GM18868 (cell line): ENCODE measurements at regions not wholly inside any gene's neighbourhood (a gene's known extent, or its start where the extent isn't known, plus 50 kb on each side); places are given as distances from the start of the nearest gene placed in this dataset.
"Not testable (repeated sequence)": the region's sequence is repeated elsewhere in the genome, so short reads cannot be mapped to it uniquely, and the experiment has no call there.

Experiments used
- ATAC-seq: cut with Tn5 transposase; IDR thresholded peaks from one replicate; pipeline ENCODE4 v1.9.1; 2021; ENCODE audit warnings: mild to moderate bottlenecking, moderate library complexity; ENCODE audit not compliant: unreplicated experiment

DNA sequence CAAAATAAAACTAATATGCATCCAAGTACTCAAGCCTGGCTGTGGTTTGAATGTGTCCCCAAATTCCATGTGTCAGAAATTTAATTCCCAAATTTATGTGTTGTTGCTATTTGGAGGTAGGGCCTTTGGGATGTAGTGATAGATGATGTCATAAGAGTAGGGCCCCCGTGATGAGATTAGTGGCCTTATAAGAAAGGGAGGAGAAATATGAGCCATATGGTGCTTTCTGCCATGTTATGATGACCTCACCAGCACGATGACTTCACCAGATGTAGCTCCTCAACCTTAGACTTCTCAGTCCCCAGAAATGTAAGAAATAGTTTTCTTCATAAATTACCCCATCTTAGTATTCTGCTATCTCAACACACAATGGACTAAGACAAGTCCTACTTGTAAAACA, 2264.0 kb downstream of the ARAP2 start:
- no peak for ATAC-seq

DNA sequence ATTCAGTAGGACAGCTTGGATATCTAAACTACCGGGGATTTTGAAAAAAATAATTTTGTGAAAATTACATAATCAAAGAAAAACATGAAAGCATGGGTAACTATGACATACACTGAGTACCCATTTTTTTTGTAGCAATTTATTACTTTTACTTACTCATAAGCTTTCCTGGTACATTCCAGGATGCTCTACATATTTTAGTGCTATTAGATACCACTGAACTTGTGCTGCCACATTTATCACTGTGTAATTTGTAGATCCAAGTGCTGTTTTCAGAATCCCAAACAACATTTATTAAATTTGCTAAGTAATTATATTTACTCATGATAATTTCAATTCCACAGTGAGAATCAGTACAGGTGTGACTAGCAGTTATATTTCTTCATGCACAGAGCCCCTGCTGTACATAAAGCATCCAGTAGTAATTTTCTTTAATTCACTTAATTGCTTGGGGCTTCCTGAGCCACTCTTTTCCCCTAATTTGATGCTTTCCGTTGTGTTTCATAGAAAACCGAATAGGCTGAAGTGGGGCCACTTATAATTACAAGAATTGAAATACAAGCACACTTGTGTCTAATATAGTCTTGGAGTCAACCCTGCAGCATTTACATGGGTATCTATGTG, 2254.4 kb downstream of the ARAP2 start:
- ATAC-seq: no peak

DNA sequence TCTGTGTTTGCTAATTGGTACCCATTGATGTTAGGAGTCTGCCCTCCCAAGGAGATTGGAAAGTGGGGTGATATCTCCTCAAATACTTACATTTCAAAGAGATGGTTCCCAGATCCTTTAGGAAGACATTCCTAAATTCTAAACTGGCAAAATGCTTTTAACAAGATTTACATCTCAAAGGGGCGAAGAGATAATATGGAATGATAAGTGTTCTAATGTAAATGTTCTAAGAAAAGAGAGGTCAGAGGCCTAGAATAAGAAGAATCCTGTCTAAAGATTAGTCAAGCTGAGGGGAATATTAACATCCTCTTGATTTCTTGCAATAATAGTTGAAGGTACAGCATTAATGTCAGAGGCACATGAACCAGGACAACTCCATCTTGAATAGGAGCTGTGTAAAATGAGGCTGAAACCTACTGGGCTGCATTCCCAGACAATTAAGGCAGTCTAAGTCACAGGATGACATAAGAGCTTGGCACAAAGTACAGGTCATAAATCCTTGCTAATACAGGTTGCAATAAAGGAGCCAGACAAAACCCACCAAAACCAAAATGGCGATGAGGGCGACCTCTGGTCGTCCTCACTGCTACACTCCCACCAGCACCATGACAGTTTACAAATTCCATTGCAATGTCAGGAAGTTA, 2248.1 kb downstream of the ARAP2 start:
- ATAC-seq: no peak

DNA sequence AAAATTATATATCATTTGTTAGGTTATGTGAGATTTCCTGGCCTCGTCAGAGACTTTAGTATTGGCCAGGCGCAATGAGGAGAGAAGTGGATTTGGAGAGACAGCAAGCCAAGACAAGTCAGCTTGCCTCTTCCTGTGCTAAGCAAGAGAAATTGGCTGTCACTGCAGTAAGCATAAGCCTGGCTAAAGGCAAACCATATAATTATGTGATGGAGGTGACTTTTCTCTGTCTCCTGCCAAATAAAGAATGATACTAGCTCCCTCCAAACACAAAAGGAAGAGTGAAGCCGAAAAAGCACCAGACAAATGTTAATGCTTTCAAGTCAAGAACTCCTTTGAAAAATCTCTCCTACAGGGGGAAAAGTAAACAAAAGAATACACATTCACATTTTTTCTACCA, 2246.0 kb downstream of the ARAP2 start:
- ATAC-seq: no peak

DNA sequence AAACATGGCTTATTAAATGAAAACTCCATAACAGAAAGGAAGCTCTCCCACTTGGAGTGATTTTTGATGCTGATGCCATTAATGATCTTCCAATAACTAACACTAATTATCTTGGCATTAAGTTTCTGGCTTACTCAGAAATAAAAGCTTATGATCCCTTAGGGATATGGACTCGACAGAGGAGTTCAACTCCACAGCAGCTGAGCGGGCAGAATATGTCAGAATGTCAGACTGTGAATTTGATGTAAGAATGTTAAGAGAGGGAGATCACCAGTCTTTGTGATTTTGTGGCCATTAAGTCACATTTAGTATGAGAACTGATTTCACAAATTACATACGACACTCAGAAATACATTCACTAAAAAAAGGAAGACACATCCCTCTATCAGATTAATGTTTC, 2244.0 kb downstream of the ARAP2 start:
- no peak for ATAC-seq

DNA sequence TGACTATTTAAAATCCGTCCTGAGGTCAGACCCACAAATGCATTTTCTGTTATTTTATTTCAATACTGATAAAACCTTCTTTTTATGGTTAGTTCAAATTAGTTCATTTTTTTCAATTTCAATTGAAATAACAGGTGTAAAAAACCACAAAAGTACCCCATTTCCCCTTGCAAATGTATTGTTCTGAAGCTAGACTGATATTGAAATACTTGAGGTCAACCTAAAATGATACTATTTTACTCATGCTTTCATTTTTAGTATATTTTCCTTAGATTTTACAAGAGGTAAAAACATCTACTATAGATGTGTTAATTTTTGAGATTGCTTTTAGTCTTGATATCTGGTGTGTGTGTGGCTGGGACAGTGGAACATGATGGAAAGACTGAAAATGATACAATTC, 2237.8 kb downstream of the ARAP2 start:
- not testable (repeated sequence) for ATAC-seq

DNA sequence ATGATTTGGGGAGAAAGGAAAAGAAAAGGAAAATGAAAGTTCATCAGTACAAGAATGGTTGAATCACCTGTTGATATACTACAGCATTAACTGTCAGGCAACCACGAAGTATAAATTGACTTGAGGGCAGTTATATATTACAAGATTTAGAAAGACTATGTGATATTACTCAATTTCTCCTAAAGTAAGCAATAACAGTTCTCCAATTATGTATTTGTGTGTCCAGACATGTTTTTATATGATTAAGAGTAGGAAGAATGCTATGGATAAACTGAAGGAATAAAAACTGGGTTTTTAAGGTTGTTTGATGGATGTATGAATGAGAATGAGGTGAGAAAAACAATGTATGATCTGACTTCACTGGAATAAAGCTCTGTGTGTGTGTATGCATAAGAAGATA, 2234.4 kb downstream of the ARAP2 start:
- ATAC-seq: no peak

DNA sequence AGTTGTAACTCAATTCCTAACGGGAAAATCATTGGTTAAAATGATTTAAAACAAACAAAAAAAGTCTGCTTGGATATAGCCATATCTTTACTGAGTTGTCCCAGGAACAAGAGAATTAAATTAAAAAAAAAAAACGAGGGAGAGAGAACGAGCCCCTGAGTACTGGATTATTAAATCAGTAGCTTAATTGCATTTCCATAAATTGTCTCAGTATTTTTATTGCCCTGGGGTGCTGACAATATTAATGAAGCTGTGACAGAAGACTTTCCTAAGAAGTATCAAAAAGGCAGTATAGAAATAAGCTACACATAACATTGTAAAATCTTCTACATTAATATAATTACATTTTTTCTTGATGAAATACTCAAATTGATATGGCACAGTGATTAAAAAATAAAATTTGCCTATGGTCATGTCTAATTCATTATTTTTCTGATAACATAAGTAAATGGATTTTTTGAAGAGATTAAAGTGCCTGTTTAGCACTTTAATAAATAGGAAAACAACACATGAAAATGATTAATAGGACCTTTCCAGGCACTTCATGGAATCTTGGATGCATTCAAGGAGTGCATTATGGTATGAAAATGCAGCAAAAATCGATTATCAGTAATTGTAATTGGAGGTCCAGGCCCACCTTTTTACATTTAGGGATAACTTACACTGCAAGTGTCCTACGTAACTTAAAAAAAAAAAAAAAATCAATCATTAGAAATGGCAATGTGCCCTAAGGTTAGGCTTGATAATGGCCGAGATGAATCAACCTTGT, 2233.4 kb downstream of the ARAP2 start:
- ATAC-seq: no peak

DNA sequence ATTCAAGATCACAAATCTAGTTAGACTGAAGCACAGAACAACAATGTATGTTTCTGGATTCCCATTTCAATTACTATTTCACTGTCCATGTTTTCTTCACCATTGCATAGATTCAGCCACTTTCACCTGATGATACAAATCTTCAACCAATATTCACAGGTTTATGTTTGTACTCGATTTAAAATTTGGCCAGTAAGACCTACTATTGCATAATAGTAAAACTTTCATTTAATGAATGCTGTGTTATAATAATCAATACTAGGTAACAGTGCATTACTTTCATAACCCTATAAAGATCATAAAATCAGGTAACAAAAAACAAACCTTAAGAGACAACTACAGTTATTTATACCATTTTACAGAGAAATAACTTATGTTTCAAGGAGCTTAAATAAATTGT, 2209.1 kb downstream of the ARAP2 start:
- no peak for ATAC-seq

DNA sequence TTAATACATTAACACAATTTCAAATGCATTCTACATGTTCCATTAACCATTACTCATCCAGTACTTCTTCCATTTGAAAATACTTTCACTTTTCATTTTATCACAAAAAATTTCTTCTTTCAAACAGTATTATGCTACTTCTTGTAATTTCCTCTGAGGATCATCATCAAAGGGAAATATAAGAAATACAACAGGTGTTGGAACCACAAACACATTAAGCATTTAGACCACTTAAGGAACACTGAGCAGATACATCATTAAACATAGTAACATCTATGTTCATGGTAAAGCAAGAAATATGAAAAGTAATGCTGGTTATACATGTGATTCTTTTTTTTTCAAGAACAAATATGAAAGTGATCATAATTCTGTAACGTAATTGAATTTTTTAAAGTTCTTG, 2207.0 kb downstream of the ARAP2 start:
- ATAC-seq: no peak

DNA sequence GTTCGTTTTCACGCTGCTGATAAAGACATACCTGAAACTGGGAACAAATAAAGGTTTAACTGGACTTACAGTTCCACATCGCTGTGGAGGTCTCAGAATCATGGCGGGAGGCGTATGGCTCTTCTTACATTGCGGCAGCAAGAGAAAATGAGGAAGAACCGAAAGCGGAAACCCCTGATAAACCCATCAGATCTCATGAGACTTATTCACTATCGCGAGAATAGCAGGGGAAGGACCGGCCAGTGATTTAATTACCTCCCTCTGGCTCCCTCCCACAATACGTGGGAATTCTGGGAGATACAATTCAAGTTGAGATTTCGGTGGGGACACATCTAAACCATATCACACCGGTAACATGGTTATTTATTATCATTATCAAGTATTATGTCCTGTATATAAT, 2204.5 kb downstream of the ARAP2 start:
- no peak for ATAC-seq

DNA sequence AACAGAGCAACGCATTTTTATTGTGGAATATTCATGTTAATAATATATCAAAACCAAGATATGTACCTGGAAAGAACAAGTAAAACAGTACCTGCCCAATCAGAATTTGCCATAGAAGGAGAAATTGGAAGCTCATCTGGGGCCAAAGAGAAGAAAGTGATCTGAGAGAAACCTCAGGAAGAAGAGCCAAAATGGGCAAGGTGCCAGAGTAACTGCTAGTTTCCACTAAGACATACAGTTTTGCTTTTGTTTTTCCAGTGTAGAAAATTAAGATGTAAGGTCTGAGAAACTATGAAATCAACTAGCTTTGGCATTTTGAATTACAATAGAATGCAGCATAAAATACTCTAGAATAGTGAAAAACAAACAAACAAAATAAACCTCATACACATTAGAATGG, 2201.2 kb downstream of the ARAP2 start:
- ATAC-seq: no peak

DNA sequence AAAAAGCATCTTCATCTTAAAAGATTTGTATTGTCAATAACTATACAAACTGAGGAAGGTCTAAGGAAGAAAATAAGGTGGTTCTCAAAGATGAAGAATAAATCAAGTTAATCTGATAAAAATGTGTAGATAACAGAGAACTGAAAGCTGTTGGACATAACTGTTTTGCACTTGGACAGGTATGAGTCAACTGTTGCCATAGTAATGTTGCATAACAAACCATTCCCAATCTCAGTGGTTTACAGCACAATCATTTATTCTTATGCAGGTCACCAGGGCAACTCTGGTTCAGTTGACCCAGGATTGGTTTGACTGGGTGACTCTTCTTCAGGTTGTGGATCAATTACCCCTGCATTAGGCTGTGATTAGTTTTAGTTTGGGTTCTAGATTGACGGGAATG, 2197.7 kb downstream of the ARAP2 start:
- ATAC-seq: peak; percentile 70

DNA sequence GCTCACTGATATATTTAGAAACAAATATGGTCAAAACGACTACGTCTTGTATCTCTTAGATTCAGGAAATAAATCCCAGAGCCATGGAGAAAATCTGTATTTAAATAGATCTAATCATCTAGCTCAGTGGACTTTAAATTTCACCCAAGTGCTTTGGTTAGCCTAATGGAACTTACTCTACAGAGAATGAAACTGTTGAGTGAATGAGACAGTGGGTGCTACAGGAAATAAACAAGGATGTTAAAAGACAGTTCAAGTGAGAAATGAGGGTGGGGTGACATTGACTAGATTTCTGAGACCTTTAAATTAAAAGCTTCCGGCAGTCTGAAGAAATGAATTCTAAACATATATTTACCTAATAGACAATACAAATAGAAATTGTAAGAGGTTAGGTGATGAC, 2197.0 kb downstream of the ARAP2 start:
- no peak for ATAC-seq

DNA sequence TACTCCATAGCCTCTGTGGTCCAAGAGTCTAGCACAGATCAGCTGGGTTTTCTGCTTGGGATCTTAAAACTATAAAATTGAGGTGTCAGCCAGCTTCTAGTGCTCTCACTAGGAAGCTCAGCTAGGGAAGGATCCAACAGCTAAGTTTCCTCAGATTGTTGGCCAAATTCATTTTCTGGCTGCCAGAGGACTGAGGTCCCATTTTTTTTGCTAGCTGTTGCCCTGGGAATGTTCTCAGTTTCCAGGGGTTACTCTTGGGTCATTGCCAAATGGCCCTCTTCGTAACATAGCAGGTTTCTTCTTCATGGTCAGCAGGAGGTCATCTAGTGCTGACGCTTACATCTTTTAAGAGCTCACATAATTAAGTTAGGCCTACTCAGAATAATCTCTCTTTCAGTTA, 2178.2 kb downstream of the ARAP2 start:
- ATAC-seq: no peak

DNA sequence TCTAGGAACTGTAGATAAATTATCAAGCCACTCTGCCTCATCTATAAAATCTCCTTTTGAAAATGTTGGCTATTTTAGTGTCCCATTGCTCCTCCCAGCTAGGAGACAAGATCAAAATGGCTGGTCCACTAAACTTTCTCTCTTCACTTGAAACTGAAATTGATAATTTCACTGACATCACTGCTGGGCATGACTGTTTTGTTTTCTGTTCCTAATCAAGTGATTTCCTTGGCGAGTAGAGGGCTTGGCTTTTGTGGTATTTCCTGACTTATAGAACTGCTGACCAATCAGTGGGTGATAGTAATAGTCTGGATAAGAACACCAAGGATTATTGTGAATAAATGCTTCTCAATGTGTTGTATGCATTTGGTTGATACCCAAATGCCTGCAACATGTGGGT, 2152.9 kb downstream of the ARAP2 start:
- no peak for ATAC-seq

DNA sequence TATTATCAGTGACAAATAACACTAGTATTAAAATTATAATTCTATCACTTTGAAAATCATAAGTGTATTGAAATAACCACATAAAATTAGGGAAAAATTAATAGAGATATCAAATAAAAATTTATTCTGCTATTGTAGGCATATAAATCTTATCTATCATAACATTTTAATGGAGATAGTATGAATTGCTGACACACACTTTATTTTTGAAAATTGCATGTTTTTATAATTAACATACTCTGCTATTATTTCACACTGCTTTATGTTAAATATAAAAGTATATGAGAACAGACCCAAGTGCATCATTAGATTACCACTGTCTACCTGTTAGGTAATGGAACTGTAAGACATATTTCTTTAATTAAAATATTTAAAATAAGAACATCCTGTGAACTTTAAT, 2150.2 kb downstream of the ARAP2 start:
- no peak for ATAC-seq

DNA sequence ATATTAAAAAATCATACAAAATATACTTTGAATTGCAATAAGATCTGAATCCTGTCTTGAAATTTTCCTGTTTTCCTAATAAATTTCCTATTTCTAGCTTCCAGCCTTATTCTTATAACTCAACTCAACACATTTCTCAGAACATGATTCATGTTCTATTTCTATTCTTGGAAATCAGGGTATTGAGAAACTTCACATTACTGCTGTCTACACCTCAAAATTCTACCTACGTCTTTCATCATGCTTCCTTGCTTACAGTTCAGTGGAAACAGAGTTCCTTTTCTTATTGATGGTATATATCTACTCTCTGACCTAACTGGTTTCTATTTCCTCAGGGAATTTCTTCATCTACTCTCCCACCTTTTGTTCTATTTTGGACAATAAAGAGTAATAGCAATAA, 2139.0 kb downstream of the ARAP2 start:
- ATAC-seq: no peak

DNA sequence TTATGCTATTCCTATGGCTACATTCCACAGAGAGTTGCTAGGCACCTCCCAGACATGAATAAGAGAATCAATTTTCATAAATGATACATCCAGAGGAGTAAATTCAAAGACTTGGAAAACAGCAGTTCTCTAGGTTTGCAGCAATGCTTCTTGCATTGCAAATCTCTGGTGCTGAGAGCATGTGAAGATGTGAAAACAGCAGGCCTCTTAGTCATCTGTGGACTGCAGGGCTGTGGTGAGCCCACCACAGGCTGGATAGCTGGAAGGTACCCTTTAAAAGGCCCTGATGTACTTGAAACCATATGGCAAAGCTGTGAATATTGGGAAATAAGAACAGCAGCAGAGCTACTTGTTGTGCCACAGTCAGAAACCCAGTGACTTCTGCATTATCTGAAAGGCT, 2135.9 kb downstream of the ARAP2 start:
- no peak for ATAC-seq

DNA sequence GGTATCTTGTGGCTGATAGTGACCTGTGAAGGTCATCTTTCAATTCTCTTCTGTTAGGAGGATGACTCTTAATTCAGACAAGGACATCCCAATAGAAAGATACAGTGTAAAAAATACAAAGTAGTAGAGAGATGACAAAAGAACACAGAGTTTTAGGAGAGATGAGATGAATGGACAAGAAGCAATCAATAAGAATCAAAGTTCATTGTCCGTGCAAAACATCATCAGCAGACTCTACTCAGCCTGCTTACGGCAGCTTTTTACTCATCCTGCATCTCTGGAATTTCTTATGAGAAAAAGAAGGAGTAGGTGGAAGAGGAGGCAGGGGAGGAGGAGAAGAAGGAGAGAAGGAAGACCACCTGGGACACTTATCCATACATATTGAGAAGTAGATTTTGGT, 2131.7 kb downstream of the ARAP2 start:
- ATAC-seq: no peak

DNA sequence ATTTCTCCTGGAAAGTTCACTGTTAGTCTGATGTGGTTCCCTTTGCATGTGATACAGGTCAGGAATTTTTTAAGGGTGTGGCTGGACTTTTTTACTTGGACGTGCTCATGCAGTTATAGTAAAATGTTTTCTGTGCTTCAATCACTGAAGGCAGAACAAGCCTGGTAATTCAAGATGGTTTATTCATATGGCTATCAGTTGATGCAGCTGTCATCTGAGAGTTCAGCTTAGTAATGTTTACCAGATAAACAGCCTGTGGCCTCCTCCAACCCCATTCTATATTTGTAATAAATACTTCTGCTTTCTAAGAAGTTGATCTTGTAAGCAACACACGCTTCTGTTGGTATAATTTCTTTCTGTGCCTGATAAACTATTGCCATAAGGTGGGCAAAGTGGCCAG, 2105.9 kb downstream of the ARAP2 start:
- no peak for ATAC-seq

DNA sequence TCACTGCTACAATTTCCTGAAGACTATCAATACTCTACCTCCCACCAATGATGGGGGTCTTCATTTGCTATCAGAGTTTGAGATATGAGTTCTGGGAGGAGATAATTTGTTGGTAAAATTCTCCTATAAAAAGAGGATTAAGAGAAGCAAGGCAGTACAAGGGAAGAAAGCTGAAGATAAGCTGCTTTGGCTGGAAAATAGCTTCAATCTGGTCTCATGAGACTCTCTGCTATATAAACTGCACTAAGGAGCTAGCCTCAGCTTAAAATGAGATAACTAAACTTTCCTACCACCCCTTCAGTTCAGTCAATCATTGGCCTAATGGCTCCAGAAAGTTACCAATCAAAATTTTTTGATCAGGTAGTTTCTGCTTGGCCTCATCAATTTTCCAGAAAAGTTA, 2105.0 kb downstream of the ARAP2 start:
- no peak for ATAC-seq
